Fibroblast of pulmonary artery (primary cell): ENCODE measurements at regions not wholly inside any gene's neighbourhood (a gene's known extent, or its start where the extent isn't known, plus 50 kb on each side); places are given as distances from the start of the nearest gene placed in this dataset.

Source experiments
- DNase-seq: peaks from one replicate; pipeline ENCODE4 v3.0.0-alpha.2; 2010; ENCODE audit warnings: low read depth
- H3K4me3 ChIP-seq: replicated peaks from 2 replicates; pipeline ENCODE4 v1.5.1; 2011; ENCODE audit warnings: low read depth, mild to moderate bottlenecking, control low read depth, low read length, moderate library complexity
- TF ChIP-seq, protein P1 (sequence below): IDR thresholded peaks from 2 replicates; pipeline ENCODE4 v1.5.1; 2011; ENCODE audit warnings: mild to moderate bottlenecking, control low read depth, low read length, inconsistent platforms; ENCODE audit errors: missing control alignments

DNA sequence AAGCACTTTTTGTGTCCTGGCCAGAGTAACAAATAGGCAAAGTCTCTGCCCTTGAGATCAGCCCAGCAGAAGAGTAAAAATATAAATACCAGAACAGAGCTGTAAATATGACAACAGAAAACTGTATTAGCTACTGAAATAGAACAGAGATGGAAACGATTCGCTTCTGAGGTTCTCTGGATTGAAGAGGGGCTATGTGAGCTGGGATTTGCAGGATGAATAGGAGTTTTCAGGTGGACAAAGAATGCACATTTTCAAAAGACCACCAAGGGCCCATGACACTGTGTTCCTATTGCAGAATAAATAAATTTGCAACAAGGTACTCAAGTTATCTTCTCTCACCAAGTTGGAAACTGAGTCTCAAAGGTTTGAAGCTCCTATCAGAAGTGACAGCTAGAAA is 176.6 kb downstream of the BCL11B start:
- H3K4me3 ChIP-seq: no peak overlapping the region
- DNase-seq: no peak

DNA sequence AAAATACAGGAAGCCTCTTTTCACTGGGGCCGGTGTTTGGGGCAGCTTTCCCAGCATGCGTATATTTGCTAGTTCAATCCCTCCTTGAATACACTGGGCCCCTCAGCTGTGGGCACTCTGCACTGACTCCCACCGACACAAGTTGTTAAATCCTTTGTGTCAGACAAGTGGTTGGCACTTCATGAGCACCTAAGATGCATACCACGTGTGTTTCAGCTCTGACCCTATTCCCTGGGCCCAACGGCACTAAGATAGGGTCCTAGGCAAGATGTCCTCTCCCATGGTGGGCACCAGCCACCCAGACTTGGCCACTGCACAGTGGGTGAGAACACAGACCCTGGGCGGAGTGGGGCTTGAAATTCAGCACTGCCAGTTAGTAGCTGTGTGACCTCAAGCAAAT is 173.8 kb downstream of the BCL11B start:
- no peak overlapping the region for H3K4me3 ChIP-seq
- no peak for DNase-seq
- TF ChIP-seq, protein P1, sequence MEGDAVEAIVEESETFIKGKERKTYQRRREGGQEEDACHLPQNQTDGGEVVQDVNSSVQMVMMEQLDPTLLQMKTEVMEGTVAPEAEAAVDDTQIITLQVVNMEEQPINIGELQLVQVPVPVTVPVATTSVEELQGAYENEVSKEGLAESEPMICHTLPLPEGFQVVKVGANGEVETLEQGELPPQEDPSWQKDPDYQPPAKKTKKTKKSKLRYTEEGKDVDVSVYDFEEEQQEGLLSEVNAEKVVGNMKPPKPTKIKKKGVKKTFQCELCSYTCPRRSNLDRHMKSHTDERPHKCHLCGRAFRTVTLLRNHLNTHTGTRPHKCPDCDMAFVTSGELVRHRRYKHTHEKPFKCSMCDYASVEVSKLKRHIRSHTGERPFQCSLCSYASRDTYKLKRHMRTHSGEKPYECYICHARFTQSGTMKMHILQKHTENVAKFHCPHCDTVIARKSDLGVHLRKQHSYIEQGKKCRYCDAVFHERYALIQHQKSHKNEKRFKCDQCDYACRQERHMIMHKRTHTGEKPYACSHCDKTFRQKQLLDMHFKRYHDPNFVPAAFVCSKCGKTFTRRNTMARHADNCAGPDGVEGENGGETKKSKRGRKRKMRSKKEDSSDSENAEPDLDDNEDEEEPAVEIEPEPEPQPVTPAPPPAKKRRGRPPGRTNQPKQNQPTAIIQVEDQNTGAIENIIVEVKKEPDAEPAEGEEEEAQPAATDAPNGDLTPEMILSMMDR: no peak

More for the DNA sequence above, 176.6 kb downstream of the BCL11B start:
- TF ChIP-seq, protein P1: no peak

DNA sequence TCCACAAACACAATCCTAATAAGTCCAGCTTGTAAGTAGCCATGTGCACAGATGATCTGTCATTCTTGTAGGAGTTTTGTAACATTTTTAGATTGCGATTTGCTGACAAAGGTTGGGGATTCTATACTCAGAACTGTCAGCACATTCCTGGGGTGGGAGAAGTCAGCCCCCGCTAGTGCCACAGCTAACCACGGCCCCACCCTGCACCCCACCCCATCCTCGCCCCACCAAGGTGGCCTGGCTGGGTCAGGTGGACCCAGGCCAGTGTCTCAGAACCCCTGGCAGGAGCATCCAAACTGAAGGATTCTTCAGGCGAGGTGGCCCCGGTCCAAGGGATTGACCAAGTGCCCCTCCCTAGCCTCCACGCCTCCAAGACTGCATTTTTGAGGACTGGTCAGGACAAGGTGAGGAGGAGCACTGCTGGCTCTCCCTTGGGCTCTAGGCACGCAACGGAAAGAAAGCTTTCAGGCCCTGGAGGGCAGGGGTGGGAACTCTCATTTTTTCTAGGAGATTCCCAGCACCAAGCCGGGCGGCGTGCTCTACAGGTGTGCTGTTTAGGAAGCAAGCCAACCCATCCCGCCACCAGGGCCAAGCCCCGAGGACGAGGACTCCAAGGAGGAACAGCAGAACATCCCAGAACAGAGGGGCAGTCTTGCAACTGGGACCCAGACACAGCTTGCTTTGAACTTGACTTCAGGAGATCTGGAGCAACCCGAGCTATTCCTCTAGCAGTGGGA is 172.8 kb downstream of the BCL11B start:
- DNase-seq: no peak
- TF ChIP-seq, protein P1: no peak
- H3K4me3 ChIP-seq: no peak overlapping the region

DNA sequence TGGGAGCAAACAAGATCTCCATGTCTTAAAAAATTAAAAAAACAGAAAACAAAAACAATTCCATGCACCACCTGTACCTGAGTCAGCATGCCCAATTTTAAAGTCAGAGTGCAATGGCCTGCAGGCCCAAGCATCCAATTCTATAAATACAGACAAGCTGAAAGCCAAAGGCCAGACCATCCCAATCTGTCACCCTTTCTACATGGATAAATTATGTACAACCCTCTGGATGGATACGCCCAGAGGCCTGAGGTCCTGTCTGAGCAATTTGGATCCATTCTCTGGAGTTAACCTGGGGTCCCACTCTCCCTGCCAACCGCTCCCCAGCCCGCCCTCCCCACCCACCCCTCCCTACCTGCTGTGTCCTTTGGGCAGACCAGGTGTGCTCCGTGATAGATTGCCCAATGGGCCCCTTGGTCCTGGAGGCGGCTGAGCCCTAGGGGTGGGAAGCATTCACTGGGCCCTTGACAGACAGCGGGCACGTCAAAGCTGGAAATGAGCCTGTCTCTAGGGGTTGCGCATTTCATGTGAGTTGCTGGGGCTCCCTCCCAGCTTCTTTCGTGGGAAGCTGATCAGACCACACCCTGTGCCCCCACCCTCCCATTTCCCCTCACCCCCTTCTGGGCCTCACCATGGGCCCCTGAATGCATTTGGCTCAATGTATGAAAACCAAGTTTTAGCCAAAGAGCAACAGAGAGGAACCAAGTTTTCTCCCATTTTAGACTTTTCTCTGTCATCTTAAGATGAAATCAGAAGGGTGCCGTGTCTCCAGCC is 171.3 kb downstream of the BCL11B start:
- no peak for DNase-seq
- TF ChIP-seq, protein P1: no peak
- no peak overlapping the region for H3K4me3 ChIP-seq

DNA sequence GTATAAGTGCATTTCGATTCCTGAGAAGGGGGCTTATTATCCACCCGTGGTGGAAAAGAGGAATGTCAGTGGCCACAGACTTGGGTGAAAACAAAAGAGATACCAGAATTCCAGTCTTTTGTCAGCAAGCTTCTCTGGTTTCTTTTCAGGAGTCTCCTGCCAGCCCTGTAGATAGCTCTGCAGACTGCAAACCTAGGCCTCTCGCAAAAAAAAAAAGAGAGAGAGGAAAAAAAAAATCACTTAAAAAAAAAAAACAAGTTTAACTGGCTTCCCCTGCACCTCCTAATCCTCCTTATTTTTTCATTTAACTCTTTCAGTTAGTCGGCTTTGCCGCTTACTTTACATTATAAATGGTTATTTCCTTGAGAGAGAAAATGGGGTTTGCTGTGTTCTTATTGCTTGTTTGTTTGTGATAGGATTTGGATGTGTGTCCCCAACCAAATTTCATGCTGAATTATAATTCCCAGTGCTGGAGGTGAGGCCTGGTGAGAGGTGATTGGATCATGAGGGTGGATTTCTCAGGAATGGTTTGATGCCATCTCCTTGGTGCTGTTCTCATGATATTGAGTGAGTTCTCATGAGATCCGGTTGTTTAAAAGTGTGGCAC is 170.0 kb downstream of the BCL11B start:
- TF ChIP-seq, protein P1: no peak
- H3K4me3 ChIP-seq: no peak overlapping the region
- DNase-seq: no peak

DNA sequence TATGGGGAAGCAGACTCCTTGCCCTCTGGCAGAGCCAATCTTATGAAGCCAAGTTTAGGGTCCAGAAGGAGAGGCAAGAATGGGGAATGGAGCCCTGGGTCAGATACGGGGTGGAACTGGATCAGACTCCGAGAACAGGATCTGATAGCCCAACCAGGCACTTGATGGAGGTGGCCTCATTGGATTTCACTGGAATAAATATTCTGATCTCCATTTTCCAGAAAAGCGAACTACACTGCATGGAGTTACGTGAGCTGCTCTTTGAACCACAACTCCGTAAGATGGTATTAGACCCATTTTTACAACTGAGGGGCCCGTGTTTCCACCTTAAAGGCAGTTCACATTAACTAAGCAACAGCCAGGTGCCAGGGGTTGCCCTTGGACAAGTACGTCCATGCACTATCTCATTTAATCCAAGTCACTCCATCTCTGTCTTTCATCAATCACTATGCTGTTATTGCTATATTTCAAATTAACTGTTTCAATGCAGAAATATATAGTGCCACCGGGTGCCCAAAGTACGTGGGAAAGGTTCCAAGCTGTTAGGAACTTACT is 155.2 kb downstream of the BCL11B start:
- H3K4me3 ChIP-seq: no peak overlapping the region
- DNase-seq: no peak
- TF ChIP-seq, protein P1: no peak
